ENCODE measurements at regions not wholly inside any gene's neighbourhood (a gene's known extent, or its start where the extent isn't known, plus 50 kb on each side); places are given as distances from the start of the nearest gene placed in this dataset.
A peak's percentile ranks its signal among the peaks of the same experiment; 100 is the strongest.

DNA sequence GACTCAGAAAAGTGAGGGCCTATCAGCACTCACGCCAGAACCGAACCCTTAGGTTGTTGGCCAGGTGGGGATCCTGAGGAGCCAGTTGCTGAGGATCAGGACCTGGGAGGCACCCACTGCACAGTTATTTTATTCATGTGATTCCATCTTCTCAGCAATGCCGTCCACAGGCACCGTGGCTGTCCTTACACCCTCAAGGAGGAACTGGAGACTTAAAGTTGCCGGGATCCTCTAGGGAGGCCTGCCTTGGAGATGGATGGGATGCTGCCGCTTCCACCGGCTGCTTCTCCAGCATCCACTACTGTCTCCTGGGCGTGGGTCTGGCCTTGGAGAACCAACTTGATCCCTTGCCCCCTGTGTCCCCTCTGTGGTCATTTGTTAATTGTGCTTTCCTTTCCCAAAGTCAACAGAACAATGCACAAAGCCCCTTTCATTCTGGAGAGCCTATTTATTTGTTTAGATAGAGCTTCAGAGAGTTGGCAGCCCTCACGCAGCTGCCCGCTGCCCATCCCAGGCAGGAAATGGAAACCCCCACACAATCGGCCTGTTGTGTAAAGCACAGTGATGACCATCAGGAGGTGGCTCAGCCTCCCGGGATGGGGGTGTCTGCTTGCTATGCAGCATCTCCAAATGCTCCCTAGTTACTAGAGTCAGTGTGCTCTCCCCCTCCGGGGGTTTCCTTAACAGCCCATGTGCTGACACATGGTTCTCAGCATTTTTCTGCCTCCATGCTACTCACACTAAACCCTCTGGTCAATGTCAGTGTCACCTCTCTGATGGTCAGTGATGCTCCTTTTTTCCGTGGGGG lies 52.9 kb upstream of the IGFBP3 start:
- DNase-seq (ENCODE audit: low spot score) = no peak
- no peak overlapping the region for H3K27ac Mint-ChIP-seq
- TF ChIP-seq, protein P1, sequence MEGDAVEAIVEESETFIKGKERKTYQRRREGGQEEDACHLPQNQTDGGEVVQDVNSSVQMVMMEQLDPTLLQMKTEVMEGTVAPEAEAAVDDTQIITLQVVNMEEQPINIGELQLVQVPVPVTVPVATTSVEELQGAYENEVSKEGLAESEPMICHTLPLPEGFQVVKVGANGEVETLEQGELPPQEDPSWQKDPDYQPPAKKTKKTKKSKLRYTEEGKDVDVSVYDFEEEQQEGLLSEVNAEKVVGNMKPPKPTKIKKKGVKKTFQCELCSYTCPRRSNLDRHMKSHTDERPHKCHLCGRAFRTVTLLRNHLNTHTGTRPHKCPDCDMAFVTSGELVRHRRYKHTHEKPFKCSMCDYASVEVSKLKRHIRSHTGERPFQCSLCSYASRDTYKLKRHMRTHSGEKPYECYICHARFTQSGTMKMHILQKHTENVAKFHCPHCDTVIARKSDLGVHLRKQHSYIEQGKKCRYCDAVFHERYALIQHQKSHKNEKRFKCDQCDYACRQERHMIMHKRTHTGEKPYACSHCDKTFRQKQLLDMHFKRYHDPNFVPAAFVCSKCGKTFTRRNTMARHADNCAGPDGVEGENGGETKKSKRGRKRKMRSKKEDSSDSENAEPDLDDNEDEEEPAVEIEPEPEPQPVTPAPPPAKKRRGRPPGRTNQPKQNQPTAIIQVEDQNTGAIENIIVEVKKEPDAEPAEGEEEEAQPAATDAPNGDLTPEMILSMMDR (IDR thresholded peaks at IDR 0.05) = no peak

GRCh38 chr7:45972629-45973312 lies 51.7 kb upstream of the IGFBP3 start:
- Histone ChIP-seq H3K4me1 (no peaks in the 10 kb centered on the region), H4K20me1 (ENCODE audit: low read depth) (no peaks in the 10 kb centered on the region), H3K27me3 (no peaks in the 10 kb centered on the region), H3K9ac (no peak overlapping the region), H3K27ac (no peak overlapping the region), H3K36me3 (no peaks in the 10 kb centered on the region), H3F3A (ENCODE audit: low read depth) (no peaks in the 10 kb centered on the region), H3K4me3 (no peak overlapping the region), H3K9me3 (ENCODE audit: low read depth) (no peaks in the 10 kb centered on the region), H3K4me2 (no peak overlapping the region), H3K79me2 (ENCODE audit: low read depth) (no peaks in the 10 kb centered on the region), H2AFZ (replicated peaks) (no peak overlapping the region)
- TF ChIP-seq, protein P1 (IDR thresholded peaks at IDR 0.05) = no peak
- TF ChIP-seq EZH2phosphoT487 (IDR thresholded peaks at IDR 0.05) (no peak), EZH2 (IDR thresholded peaks at IDR 0.05) (no peak)
- H3K36me3 Mint-ChIP-seq = no peaks in the 10 kb centered on the region
- no peak overlapping the region for H3K4me3 Mint-ChIP-seq
- DNase-seq (ENCODE audit: low spot score) = no peak
- H3K9me3 Mint-ChIP-seq = peaks cover 9% of the 10 kb centered on the region
- peaks cover 20% of the 10 kb centered on the region for H3K27me3 Mint-ChIP-seq (ENCODE audit: insufficient read depth, low read depth)
- H3K4me1 Mint-ChIP-seq = peaks cover 13% of the 10 kb centered on the region
- peak overlapping the region; percentile 50 for H3K27ac Mint-ChIP-seq

More for the DNA sequence above, 52.9 kb upstream of the IGFBP3 start:
- H2AFZ ChIP-seq (replicated peaks) = no peak overlapping the region
- H3K9ac ChIP-seq = no peak overlapping the region
- Mint-ChIP-seq H3K4me3 (no peak overlapping the region), H3K27me3 (ENCODE audit: insufficient read depth, low read depth) (peaks cover 20% of the 10 kb centered on the region), H3K9me3 (peaks cover 9% of the 10 kb centered on the region), H3K36me3 (no peaks in the 10 kb centered on the region), H3K4me1 (peaks cover 25% of the 10 kb centered on the region)
- H3F3A ChIP-seq (ENCODE audit: low read depth) = no peaks in the 10 kb centered on the region
- H3K9me3 ChIP-seq (ENCODE audit: low read depth) = no peaks in the 10 kb centered on the region
- H3K4me3 ChIP-seq = no peak overlapping the region
- H3K4me2 ChIP-seq = no peak overlapping the region
- no peaks in the 10 kb centered on the region for H3K4me1 ChIP-seq
- H3K27me3 ChIP-seq = no peaks in the 10 kb centered on the region
- H3K79me2 ChIP-seq (ENCODE audit: low read depth) = no peaks in the 10 kb centered on the region
- no peak overlapping the region for H3K27ac ChIP-seq
- H3K36me3 ChIP-seq = no peaks in the 10 kb centered on the region
- H4K20me1 ChIP-seq (ENCODE audit: low read depth) = no peaks in the 10 kb centered on the region

GRCh38 chr7:45971661-45972175 lies 50.6 kb upstream of the IGFBP3 start:
- no peaks in the 10 kb centered on the region for H3K79me2 ChIP-seq (ENCODE audit: low read depth)
- no peak overlapping the region for H3K27ac ChIP-seq
- H3K9ac ChIP-seq = no peak overlapping the region
- H2AFZ ChIP-seq (replicated peaks) = no peak overlapping the region
- no peak overlapping the region for H3K4me2 ChIP-seq
- H3K36me3 Mint-ChIP-seq = no peaks in the 10 kb centered on the region
- no peak overlapping the region for H3K4me3 Mint-ChIP-seq
- no peak for TF ChIP-seq EZH2phosphoT487 (IDR thresholded peaks at IDR 0.05)
- TF ChIP-seq, protein P1 (IDR thresholded peaks at IDR 0.05) = no peak
- no peak for TF ChIP-seq EZH2 (IDR thresholded peaks at IDR 0.05)
- no peaks in the 10 kb centered on the region for H4K20me1 ChIP-seq (ENCODE audit: low read depth)
- H3K4me1 Mint-ChIP-seq = peaks cover 5% of the 10 kb centered on the region
- H3K9me3 Mint-ChIP-seq = peaks cover 7% of the 10 kb centered on the region
- H3K27me3 Mint-ChIP-seq (ENCODE audit: insufficient read depth, low read depth) = peaks cover 16% of the 10 kb centered on the region
- no peaks in the 10 kb centered on the region for H3K36me3 ChIP-seq
- no peak for DNase-seq (ENCODE audit: low spot score)
- H3K27me3 ChIP-seq = no peaks in the 10 kb centered on the region
- H3K4me3 ChIP-seq = no peak overlapping the region
- H3K27ac Mint-ChIP-seq = peak overlapping the region; percentile 4
- no peaks in the 10 kb centered on the region for H3K9me3 ChIP-seq (ENCODE audit: low read depth)
- H3K4me1 ChIP-seq = no peaks in the 10 kb centered on the region
- H3F3A ChIP-seq (ENCODE audit: low read depth) = no peaks in the 10 kb centered on the region
